ENCODE measurements at regions not wholly inside any gene's neighbourhood (a gene's known extent, or its start where the extent isn't known, plus 50 kb on each side); places are given as distances from the start of the nearest gene placed in this dataset.
"Not testable (repeated sequence)": the region's sequence is repeated elsewhere in the genome, so short reads cannot be mapped to it uniquely, and the experiment has no call there.

DNA sequence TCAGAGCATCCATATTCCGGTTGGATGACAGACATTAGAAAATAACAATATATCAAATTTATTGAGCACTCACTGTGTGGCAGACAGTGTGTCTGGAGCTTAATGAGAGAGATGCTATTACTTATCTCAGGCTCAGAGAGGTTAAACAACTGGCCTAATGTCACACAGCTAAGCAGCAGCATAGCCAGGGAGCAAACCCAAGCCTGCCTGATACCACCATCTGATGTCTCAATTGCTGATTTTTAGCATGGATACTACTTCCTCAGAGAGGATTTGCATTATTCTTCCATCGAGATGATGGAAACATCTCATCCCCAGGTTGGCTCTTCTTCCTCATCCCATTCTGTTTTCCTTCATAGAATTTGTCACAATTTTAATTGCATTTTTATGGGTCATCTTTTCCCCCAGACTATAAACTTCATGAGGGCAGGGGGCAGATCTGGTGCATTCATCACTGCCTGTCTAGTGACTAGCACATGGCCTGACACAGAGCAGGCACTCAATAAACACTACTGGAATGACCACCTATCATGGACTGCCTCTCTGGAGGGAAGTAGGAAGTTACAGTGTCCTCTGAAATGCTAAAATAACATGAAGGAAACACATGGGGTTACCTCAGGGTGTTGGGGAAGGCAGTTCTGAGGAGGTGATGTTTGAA is 344.8 kb upstream of the CCL2 start:
- no peak for FAIRE-seq

DNA sequence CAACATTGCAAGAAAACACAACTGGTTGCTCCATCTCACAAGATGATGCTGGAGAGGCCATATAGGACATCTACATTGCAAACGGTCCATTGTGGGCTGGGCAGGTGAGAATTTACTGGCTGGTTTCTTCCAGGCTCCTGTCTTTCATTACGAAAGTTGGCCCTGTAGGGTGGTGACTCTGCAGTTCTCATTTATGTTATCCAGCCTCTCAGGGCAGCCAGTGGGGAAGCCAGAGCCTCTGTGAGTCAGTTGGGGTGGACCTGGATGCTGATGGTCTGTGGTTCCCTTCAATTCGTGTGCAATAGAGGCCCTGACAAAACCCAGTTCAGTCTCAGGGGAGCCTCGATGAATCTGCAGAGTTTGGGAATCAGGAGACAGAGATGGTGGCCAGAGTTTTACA is 341.0 kb upstream of the CCL2 start:
- no peak for FAIRE-seq

DNA sequence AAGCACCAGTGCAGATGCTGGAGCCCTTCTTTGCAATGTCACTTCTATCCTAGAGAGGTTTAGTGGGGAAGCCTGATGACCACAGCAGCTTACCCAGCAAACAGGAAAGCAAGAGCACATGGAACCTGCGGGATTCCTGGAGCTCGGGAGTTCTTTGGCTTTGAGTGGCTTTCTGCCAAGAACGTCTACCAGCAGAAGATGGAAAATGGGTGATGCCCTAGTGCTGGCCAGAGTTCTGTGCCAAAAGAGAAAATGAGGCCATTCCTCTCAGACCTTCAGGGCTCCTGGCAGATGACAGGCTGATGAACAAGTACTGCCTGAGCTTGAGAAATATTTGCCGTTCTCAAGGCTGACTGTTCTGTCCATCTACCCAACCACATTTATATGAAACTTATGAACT is 332.1 kb upstream of the CCL2 start:
- FAIRE-seq, result no peak

DNA sequence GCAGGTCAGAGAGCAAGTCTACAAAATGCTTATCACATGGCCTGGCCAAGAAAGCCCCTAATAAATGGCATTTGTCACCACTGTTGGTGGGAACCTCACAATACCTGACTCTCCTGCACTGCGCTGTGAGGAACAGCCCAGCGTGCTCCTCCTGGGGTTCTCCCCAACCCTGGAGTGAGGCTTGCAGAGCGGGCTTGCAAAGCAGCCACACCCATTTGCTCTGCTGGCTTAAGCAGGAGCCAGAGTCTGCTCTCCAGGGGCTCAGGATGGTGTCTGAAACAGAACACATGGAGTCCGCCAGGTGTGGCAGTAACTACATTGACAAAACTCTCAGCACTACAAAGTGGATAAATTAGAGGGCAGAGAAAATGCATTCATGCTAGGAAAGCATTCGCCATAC is 331.0 kb upstream of the CCL2 start:
- no peak for FAIRE-seq

DNA sequence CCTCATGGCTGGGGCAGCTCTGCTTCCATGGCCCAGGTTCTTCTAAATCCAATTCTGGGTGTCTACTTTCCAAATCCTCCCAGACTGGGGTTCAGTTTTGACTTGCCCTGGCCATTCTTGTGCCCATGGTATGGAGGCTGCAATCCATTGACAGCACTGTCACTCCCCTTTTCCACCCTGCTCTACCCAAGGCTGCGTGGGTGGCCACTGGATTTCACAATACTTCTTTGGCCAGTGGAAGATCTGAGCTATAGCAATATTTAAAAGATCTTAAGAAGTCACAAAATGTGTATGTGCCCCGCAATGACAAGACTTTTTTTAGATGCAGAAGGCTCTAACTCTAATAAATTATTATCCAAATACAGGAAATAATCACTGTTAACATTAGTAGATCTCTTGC is 329.4 kb upstream of the CCL2 start:
- no peak for FAIRE-seq

DNA sequence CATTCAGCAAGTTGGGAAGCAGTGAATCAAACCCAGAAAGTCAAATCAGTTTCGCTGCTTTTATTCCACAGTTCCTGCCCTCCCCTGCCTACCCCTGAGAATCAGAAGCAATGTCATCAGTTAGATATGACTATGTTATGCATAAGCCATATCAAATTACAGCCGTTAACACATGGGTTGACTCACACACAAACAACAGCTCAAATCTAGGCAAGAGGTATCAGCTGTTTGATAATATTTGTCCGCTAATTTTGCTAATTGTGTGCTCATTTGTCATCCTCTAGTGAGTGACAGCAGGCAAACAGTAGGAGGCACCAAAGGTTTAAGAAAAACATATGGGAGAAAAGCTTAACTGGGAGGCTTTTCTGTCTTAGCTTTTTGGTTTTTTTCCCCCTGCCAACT is 327.4 kb upstream of the CCL2 start:
- no peak for FAIRE-seq

DNA sequence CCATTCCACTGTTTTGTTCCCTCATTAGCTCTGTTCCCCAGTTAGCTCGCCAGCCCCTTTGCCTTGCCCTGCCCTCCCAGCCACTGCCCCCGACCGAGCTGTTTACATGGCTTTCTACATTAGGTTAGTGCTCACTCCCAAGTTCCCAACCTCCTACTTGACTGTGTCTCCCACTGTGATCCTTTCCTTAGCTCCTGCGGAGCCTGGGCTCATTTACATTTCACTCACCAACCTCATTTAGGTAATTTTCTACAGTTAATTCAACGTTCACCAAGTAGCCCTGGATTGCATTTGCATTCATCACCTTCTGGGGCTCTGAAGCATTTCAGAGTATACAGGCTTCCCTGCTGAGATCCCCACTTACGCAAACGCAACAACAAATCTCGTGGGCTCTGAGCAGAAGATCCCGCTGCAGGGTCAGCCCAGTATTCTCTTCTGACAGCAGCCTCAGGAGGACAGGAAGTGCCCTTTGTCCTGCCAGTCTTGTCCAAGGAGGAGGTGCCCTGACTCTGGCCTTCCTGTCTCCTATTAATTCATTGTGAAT is 325.8 kb upstream of the CCL2 start:
- no peak for FAIRE-seq

DNA sequence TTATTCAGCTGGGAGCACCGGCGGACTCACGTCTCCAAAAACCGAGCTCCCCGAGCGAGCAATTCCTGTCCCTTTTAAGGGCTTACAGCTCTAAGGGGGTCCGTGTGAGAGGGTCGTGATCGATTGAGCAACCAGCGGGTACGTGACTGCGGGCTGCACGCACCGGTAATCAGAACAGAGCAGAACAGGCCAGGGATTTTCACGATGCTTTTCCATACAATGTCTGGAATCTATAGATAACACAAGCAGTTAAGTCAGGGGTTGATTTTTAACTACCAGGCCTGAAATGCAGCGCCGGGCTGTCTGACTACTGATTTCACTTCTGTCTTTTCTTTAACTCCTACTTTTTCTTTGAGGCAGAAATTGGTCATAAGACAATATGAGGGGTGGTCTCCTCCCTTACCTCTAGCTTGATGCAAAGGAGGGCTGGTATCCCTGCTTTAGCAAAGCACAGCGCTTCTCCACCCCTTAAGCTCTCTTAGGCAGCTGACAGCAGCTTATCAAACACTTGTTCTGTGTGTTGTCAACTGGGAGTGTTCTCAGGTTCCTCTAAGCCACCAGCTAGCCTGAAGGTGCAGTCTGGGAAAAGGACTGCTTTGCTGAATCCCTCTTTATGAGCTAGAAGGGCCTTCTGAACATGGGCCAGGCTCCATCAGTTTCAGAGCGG is 323.8 kb upstream of the CCL2 start:
- FAIRE-seq, result not testable (repeated sequence)

DNA sequence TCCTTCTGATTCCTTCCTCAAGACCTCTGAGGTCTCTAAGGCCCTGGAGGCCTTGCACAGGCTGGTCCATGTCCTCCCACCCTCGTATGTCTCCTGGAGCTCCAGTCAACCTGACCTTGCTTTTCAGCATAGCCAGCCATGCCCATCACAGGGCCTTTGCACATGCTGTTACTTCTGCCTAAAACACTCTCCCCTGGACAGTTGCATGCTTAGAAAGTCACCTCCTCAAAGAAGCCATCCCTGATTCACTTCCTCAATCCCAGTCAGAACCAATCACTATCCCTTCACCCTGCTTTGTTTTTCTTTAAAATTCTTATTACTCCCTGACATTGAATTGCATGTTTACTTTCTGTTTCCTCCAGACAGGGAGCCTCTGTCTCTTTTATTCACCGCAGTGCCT is 322.1 kb upstream of the CCL2 start:
- no peak for FAIRE-seq

DNA sequence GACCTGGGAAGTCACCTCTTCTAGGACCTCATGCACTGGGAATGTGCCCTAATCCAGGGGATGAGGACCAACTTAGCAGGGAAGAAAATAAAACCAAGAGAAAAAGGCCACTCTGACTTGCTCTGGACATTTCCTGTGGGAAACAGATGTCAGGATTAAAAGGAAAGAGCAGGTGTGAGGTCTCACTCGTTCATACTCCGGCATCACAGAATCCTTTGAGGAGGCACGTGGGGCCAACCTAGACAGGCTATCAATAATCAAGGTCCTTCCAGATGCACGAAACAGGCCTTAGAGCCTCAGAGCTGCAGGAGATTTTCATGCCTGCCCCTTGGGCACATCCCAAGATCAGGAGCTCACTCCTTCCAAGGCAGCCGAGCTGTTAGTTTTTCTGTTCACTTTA is 321.5 kb upstream of the CCL2 start:
- no peak for FAIRE-seq

DNA sequence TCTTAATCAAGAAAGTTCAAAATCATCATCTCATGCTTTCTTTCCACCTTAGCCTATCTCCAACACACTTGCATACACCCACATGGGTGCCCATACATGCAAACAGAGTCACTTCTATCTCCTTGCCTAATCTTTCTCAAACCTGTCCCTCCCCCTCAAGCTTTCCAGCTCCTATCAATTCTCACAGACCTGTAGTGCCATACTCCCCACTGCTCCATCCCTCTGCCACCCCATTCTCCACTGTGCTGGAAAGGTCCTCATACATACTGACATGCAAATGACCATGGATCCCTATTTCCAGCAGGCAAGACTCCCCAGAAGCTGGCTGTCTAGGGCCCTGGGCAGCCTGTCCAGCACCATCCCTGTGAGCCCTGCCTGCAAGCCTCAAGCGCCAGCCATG is 320.4 kb upstream of the CCL2 start:
- FAIRE-seq, result no peak

DNA sequence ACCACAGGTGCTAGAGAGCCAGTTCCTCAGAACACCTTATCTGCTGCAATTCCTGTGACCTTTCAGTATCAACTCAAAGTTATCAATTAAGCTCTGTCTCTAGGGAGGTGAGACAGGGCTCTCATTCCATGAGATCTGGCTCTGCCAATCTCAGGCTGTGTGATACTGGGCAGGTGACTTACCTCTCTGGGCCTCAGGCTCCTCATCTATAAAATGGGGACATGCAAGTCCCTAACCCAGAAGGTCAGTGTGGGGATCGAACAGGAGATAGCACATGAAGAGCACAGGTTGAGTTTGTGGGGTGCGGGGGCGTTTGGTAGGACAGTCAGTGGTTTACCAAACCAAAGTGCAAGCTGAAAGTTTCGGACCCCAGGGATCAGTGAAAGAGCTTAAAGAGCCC is 319.3 kb upstream of the CCL2 start:
- FAIRE-seq, result no peak

DNA sequence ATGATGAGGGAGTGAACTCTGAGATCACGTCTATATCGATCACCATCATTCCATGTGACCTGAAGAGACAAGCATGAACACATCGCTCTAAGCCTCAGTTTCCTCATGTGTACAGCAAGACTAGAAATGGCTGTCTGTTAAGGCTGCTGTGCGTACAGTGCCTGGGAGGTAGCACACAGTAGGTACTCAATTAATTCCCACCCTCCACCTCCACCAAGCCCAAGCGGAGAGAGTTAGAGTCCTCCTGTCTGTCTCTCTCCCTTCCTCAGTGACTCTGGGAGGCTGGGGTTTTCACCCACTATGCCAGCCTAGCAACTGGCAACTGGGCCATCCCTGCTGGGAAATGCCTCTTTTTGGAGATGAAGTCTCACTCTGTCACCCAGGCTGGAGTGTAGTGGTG is 318.3 kb upstream of the CCL2 start:
- no peak for FAIRE-seq

DNA sequence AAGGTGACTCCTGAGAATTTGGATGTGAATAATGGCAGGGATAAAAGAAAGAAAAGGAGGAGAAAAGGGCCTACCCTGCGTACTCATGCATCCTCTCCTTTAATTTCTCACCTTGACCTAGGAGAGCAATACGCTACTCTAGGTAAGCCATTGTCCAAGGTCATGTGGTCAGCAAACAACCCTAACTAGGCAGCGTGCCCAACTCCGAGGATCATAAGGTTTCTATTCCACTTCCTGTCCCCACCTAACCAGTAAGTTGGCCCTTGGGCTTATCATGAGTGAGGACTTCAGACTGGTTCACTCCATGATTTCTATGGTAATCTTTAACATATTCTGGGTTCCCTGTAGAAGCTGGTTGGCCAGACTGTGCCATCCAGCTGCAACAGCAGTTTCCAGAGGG is 315.1 kb upstream of the CCL2 start:
- no peak for FAIRE-seq

DNA sequence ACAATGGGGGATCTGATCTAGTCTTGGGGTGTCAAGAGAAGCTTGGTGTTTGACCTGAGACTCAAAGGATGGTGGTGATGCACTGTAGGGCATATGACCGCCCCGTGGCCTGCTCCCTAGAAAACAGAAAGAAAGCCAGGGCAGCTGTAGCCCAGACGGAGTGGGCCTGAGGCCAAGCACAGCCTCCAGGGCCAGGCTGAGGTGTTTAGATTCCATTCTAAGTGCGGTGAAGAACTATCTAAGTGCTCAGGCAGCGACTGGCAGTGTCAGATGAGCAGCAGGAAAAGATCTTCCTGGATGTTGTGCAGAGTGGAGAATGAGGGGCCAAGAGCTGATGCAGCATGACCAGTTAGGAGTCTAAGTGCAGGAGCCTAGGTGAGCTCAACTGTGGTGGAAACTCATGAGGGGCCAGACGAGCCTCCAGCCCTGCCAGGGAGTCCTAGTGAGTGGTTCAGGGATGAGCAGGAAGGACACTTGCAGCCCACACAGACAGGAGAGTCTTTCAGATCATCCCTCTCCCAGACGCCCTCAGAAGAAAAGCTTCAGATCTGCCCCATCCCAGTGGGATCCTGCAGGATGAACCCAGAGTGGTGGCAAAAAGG is 314.2 kb upstream of the CCL2 start:
- FAIRE-seq, result no peak

DNA sequence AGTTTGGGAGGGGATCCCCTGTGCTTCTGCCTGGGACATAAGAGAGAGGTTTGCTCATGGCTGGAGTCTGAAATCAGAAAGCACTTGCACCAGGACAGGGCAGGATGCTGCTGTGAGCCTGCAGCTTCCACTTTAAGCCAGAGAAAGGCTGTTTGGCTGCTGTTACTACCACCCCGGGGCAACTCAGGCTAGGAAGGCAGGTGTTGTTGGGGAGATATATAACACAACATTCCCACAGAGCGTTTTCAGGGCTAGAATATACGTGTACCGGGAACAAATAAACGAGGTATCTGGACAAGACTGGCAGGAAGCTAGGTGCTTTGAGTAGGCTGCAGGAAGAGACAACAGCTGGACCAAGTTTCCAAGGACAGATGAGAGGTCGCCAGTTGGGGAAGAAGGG is 313.3 kb upstream of the CCL2 start:
- no peak for FAIRE-seq

DNA sequence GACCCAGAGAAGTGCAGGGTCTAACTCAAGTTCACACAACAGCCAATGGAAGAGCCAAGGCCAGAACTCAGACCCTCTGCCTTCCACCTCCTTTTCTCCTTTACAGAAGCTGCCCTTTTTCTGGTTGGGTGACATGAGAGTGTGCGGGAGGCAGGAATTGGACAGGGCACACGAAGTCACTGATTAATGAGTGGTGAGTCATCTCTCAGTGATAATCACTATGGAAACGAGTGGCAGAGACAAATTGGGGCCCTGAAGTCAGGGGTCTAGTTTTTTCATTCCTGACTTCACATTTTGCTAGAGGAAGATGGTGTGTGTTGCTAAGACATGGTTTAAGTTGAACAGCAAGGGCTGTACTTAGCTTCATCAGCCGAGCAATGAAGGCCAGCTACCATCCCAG is 312.7 kb upstream of the CCL2 start:
- FAIRE-seq, result no peak

DNA sequence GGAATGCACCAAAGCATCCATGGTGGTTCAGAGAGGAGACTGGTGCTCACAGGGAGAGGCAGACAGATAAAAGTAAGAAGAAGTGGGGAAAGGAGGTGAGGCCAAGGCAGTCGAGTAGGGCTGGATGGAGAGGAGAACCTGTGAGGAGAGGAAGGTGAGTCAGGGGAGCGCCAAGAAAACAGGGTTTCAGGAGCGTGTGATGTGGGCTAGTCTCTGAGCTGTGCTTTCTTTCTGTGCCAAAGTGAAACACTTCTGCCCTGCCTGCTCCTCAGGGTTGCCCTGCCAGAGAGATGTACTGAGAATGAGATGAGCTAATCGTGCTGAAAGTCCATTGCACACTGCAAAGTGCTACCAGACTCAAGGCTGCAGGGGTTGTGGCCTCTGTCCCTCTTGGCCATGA is 310.7 kb upstream of the CCL2 start:
- FAIRE-seq, result no peak

DNA sequence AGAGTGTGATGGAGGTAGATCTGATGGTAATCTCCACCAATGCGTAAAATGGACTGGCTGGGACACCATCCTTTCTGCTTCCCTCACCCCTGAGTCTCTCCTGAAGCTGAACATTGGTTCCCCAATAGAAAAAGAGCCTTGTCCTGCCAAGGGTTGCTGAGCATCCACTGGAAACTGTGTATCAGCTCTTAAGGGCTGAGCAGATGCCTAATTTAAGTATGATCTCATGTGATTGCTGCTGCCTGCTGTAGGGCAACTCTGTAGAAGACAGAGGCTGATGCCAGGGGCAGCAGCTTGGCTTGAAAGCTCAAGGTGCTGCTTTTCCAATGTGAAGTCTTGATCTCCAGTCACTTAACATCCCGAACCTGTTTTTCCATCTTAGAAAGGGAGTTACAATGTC is 310.3 kb upstream of the CCL2 start:
- no peak for FAIRE-seq

DNA sequence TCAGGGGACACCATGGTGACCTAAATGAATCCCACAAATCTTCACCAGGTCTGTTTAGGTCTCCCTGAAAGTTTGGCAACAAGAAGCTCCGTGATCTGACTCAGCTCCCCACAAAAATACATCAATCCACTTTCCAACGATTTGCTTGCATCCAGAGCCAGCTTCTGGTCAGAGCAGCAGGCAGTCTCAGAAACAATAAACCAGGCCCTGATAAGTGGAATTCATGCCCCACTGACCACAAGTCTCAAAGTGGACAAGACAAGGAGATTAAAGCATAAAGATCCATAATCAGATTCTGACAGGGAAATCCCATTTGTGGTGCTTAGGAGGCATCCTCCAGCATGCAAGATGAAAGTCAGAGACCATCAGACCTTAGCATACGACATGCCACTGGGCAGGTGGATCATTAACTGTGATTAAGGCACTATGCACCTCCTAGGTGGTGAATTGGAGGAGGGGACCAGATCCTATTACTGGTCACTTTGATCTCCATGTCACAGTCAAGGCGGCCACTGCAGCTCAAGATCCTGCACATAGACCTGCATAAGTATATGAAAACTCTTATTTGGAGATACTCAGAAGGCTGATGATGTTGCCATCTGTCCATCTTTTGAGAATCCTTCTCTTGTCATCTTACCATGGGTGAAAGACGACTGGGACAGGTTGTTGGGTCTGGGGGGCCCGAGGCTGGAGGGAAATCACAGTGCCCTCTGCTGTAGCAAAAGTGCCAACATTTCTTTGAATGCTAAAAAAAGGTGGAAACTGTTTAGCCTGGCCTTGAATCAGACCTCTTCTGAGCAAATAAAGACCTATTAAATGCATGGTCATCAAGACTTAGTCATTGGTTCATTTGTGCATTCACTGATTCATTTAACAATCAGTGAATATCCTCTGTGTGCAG is 309.2 kb upstream of the CCL2 start:
- no peak for FAIRE-seq

DNA sequence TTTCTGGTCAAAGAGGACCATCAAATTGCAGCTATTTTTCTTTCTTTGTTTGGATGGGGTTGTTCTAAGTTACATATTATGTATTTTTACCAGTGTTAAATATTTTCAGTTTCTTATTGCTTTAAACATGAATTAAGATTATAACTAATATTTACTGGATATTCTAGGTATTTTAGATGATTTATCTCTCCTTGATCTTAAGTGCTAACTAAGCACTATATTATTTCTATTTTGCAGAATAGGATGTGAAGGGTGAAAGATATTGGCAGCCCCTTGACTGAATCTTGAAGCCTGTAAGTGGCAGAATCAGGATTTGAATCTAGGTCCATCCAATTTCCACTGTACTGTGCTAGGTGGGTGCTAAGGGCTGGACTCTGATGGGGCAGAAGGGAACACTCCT is 307.3 kb upstream of the CCL2 start:
- no peak for FAIRE-seq

DNA sequence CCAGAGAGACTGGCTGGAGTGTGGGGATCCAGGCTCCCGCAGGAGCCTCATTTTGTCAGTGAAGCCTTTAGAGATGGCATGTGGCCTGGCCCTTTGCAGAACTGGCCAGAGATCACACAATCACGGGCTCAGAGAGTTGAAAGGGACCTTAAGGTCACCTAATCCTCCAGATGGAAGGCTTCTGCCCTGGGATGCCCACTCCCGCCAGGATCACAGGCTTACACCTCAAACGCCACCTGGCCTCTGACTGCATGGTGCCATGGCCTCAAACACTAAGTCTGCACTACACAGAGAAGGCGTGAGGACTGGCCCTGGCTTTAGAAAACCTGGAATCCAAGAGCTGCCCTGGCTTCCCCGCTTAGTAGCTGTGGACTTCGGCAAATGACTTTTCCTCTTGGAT is 306.8 kb upstream of the CCL2 start:
- no peak for FAIRE-seq

DNA sequence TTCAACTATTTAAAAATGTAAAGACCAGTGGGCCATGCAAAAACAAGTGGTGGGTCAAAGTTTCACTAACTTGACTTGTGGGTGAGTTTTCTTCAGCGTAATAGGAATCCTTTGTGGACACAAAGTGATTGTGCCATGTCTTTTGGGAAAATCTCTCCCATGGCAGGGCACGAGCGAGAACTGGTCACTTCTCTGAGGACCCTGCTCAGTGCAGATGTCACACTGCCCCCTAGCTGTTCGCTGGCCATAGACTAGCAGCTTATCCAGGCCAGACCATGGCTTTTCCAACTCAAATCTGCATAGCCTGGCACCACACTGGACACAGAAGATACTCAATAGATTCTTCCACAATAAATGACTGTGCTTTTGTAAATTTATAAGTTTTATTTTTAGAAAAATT is 306.0 kb upstream of the CCL2 start:
- no peak for FAIRE-seq
